GM12878 (cell line): ENCODE measurements at regions not wholly inside any gene's neighbourhood (a gene's known extent, or its start where the extent isn't known, plus 50 kb on each side); places are given as distances from the start of the nearest gene placed in this dataset.

Source experiments
- ATAC-seq: fragments of 200-7000 bp; cut with Tn5 transposase; 3 replicates; pipeline ENCODE4 v1.9.1; 2020; ENCODE audit warnings: mild to moderate bottlenecking, moderate library complexity
- BruUV-seq: library from RNA; stranded (reverse); fragments of 400-500 nt; replicated peaks from 2 replicates; lab custom pipeline; 2021; lab: Mats Ljungman, UMichigan
- CTCF ChIA-PET: fragments of 300-600 bp; sonication (Branson Sonifier 250); formaldehyde crosslinking; extraction: SDS; loops from one replicate; lab custom pipeline; 2021; ENCODE audit warnings: inconsistent platforms; lab: Yijun Ruan, JAX
- POLR2A ChIA-PET: fragments of 350-600 bp; formaldehyde crosslinking; extraction: SDS; loops from one replicate; lab custom pipeline; 2021; ENCODE audit warnings: inconsistent platforms; lab: Charles Lee
- RAD21 ChIA-PET: fragments of 300-600 bp; sonication (Branson Sonifier 250); formaldehyde crosslinking; loops from one replicate; lab custom pipeline; 2023; ENCODE audit warnings: antibody characterized with exemption; ENCODE audit not compliant: unreplicated experiment; lab: Charles Lee
- SMC1A ChIA-PET: fragments of 300-600 bp; sonication (Branson Sonifier 250); formaldehyde crosslinking; loops from one replicate; lab custom pipeline; 2023; ENCODE audit not compliant: unreplicated experiment, uncharacterized antibody; lab: Charles Lee
- DNase-seq: peaks from one replicate; pipeline ENCODE4 v3.0.0-alpha.2; 2011; ENCODE audit warnings: low read depth, low spot score
- FAIRE-seq: peaks from 3 replicates; lab custom pipeline; 2011; peaks lifted over from hg19 to GRCh38; lab: Jason Lieb, UNC
- H2AFZ ChIP-seq: 2 replicates; pipeline ENCODE4 v1.6.0; 2011; ENCODE audit warnings: low read depth, low read length, control low read depth; ENCODE audit not compliant: control insufficient read depth
- H3K27ac ChIP-seq: 2 replicates; pipeline ENCODE4 v1.5.1; 2011; ENCODE audit warnings: control low read depth; ENCODE audit not compliant: control insufficient read depth, insufficient read depth
- H3K27me3 ChIP-seq, 2 experiments: replicated peaks in 1 of 2; 2 replicates each; pipeline versions ENCODE4 v1.6.0 to v1.6.1; 2011; ENCODE audit warnings: low read length in 1 of 2; ENCODE audit not compliant: control insufficient read depth in 2 of 2, insufficient read depth in 2 of 2
- H3K36me3 ChIP-seq, 2 experiments: 2 replicates each; pipeline ENCODE4 v1.5.1; 2011; ENCODE audit warnings: low read length in 1 of 2; ENCODE audit not compliant: control insufficient read depth in 2 of 2, insufficient read depth in 2 of 2
- H3K4me1 ChIP-seq: 2 replicates; pipeline ENCODE4 v1.6.1; 2011; ENCODE audit warnings: mild to moderate bottlenecking, low read length, moderate library complexity, mixed read lengths; ENCODE audit not compliant: control insufficient read depth, insufficient read depth
- H3K4me2 ChIP-seq: 2 replicates; pipeline ENCODE4 v1.6.0; 2011; ENCODE audit warnings: control low read depth; ENCODE audit not compliant: control insufficient read depth, insufficient read depth
- H3K4me3 ChIP-seq: fragments of 200-600 bp; sonication (generic); 2 replicates; pipeline ENCODE4 v1.5.1; 2016
- H3K79me2 ChIP-seq: 2 replicates; pipeline ENCODE4 v1.6.0; 2011; ENCODE audit warnings: low read length; ENCODE audit not compliant: control insufficient read depth, insufficient read depth
- H3K9ac ChIP-seq: 2 replicates; pipeline ENCODE4 v1.8.0; 2011; ENCODE audit warnings: low read length, control low read depth, mixed read lengths; ENCODE audit not compliant: control insufficient read depth, insufficient read depth
- H3K9me3 ChIP-seq: replicated peaks from 3 replicates; pipeline ENCODE4 v1.5.1; 2011; ENCODE audit warnings: mild to moderate bottlenecking, low read length; ENCODE audit not compliant: control insufficient read depth, insufficient read depth
- H4K20me1 ChIP-seq: 2 replicates; pipeline ENCODE4 v1.6.0; 2011; ENCODE audit not compliant: control insufficient read depth, insufficient read depth
- ATF2 ChIP-seq: IDR thresholded peaks from 2 replicates; pipeline ENCODE4 v1.6.1; 2012; ENCODE audit warnings: low read length, inconsistent platforms
- ATF3 ChIP-seq: IDR thresholded peaks from 2 replicates; pipeline ENCODE4 v1.6.1; 2011; ENCODE audit warnings: low read depth, mild to moderate bottlenecking, low read length, moderate library complexity, borderline replicate concordance; ENCODE audit errors: extremely low read depth
- CEBPB ChIP-seq, 2 experiments: fragments of 150-350 bp in 1 of 2; IDR thresholded peaks; 2 replicates each; pipeline ENCODE4 v1.6.1; 2012 to 2014; ENCODE audit warnings: low read depth in 2 of 2, low read length in 2 of 2, borderline replicate concordance in 1 of 2, inconsistent platforms in 1 of 2
- CREM ChIP-seq: IDR thresholded peaks from 2 replicates; pipeline ENCODE4 v1.6.1; 2014; ENCODE audit warnings: antibody characterized with exemption, low read depth
- ETV6 ChIP-seq, 2 experiments: fragments of 450-650 bp in 1 of 2; IDR thresholded peaks in 1 of 2; conservative IDR thresholded peaks in 1 of 2; 2 replicates each; pipeline ENCODE4 v1.6.1; 2014; ENCODE audit warnings: antibody characterized with exemption in 1 of 2, borderline replicate concordance in 1 of 2, low read depth in 1 of 2, mild to moderate bottlenecking in 1 of 2, moderate library complexity in 1 of 2
- FOXM1 ChIP-seq: IDR thresholded peaks from 2 replicates; pipeline ENCODE4 v1.6.1; 2012; ENCODE audit warnings: low read depth, mild to moderate bottlenecking, inconsistent platforms, low read length, moderate library complexity
- HSF1 ChIP-seq: fragments of 150-350 bp; IDR thresholded peaks from 2 replicates; pipeline ENCODE4 v1.6.1; 2014; ENCODE audit warnings: mild to moderate bottlenecking, low read depth, low read length
- IRF3 ChIP-seq: fragments of 450-650 bp; IDR thresholded peaks from 2 replicates; pipeline ENCODE4 v1.6.1; 2014; ENCODE audit warnings: mild to moderate bottlenecking
- KLF5 ChIP-seq: fragments of 450-650 bp; IDR thresholded peaks from 2 replicates; pipeline ENCODE4 v1.6.1; 2014; ENCODE audit warnings: mild to moderate bottlenecking; ENCODE audit not compliant: partially characterized antibody
- MAX ChIP-seq: IDR thresholded peaks from 2 replicates; pipeline ENCODE4 v1.6.1; 2012; ENCODE audit warnings: low read depth, low read length, improper control_type of control experiment
- MXI1 ChIP-seq: fragments of 150-350 bp; IDR thresholded peaks from 2 replicates; pipeline ENCODE4 v1.6.1; 2011; ENCODE audit warnings: low read depth, mild to moderate bottlenecking, inconsistent platforms, low read length, improper control_type of control experiment
- SMC3 ChIP-seq: IDR thresholded peaks from 2 replicates; pipeline ENCODE4 v1.6.1; 2011; ENCODE audit warnings: low read length, improper control_type of control experiment, borderline replicate concordance
- ZBTB40 ChIP-seq: fragments of 450-650 bp; IDR thresholded peaks from 2 replicates; pipeline ENCODE4 v1.6.1; 2016; ENCODE audit warnings: mild to moderate bottlenecking, moderate library complexity, borderline replicate concordance
- WGBS: methylation state at CpG from one replicate; pipeline ENCODE4 v1.1.6; 2016; ENCODE audit warnings: low lambda C conversion rate; ENCODE audit not compliant: insufficient replicate concordance, insufficient coverage; ENCODE audit errors: missing lambda C conversion rate; 5-methylcytosine and 5-hydroxymethylcytosine counted together
- in situ Hi-C: fragments of 300-500 bp; cut with MboI; formaldehyde crosslinking; loops from 9 replicates; pipeline ENCODE4 v1.14.3; 2018; ENCODE audit warnings: mixed read lengths
- intact Hi-C: fragments of 100-400 bp; cut with micrococcal nuclease; formaldehyde crosslinking; loops from one replicate; pipeline ENCODE4 v1.14.2; 2022; ENCODE audit not compliant: unreplicated experiment

- H3K9me3 ChIP-seq, result no peaks in the 10 kb centered on the region; the same call in 2 of the 3 replicates
- DNase-seq, result no peak
- intact Hi-C loops, result no loop called here
- no peak for ATAC-seq
- RAD21 ChIA-PET, result no interaction called here
- no peaks in the 10 kb centered on the region for H3K36me3 ChIP-seq
- no peaks in the 10 kb centered on the region for H3K4me1 ChIP-seq
- no peaks in the 10 kb centered on the region for H3K27me3 ChIP-seq
- H4K20me1 ChIP-seq, result no peaks in the 10 kb centered on the region
- POLR2A ChIA-PET, result no interaction called here
- TF ChIP-seq ATF2 (no peak), CEBPB (IDR thresholded peaks at IDR 0.05; ENCODE audit: borderline replicate concordance in 1 of 2, low read depth in 2 of 2, low read length in 2 of 2) (no peak), MAX (no peak), ETV6 (conservative IDR thresholded peaks at IDR 0.05 in 1 of 2, IDR thresholded peaks at IDR 0.05 in 1 of 2; ENCODE audit: borderline replicate concordance in 1 of 2, low read depth in 1 of 2) (no peak), ZBTB40 (no peak), ATF3 (no peak), CREM (no peak), IRF3 (no peak), MXI1 (no peak), HSF1 (no peak), KLF5 (no peak), SMC3 (no peak), FOXM1 (no peak)
- no peak for FAIRE-seq
- SMC1A ChIA-PET, result interaction anchor here (0.5 kb wide), 1 partner anchor 84 kb away, joined by 4 read pairs; no protein-coding TSS in a partner anchor
- H3K4me3 ChIP-seq, result no peak overlapping the region
- no TSS peak for BruUV-seq
- H2AFZ ChIP-seq, result no peak overlapping the region
- in situ Hi-C loops, result no loop called here
- no peak overlapping the region for H3K4me2 ChIP-seq
- H3K9ac ChIP-seq, result no peak overlapping the region
- no peaks in the 10 kb centered on the region for H3K79me2 ChIP-seq
- H3K27ac ChIP-seq, result no peak overlapping the region
- WGBS, result 38% methylated on average over 30 of the region's 30 CpGs
- CTCF ChIA-PET, result no interaction called here
Measured at GRCh38 chr22:47625531-47626427, 863.3 kb downstream of the TBC1D22A start.
